GM10266 (cell line): ENCODE measurements at regions not wholly inside any gene's neighbourhood (a gene's known extent, or its start where the extent isn't known, plus 50 kb on each side); places are given as distances from the start of the nearest gene placed in this dataset.

Experiments
- DNase-seq: peaks from one replicate; pipeline ENCODE4 v3.0.0; 2012; ENCODE audit errors: extremely low spot score
- CTCF ChIP-seq: IDR thresholded peaks from 2 replicates; pipeline ENCODE4 v1.5.1; 2012; ENCODE audit warnings: mild to moderate bottlenecking, low read depth; ENCODE audit not compliant: control insufficient read depth, insufficient read depth; ENCODE audit errors: missing control alignments

- DNase-seq: no peak
Measured at GRCh38 chr18:76747676-76748075, 74.7 kb upstream of the ZNF236 start.

GRCh38 chr18:76741346-76741745, 81.0 kb upstream of the ZNF236 start:
- DNase-seq: no peak
- no peak for TF ChIP-seq CTCF

More at GRCh38 chr18:76747676-76748075, 74.7 kb upstream of the ZNF236 start:
- TF ChIP-seq CTCF: no peak

GRCh38 chr18:76736309-76736708, 86.0 kb upstream of the ZNF236 start:
- TF ChIP-seq CTCF: no peak
- no peak for DNase-seq

GRCh38 chr18:76730901-76731300, 91.5 kb upstream of the ZNF236 start:
- no peak for DNase-seq
- TF ChIP-seq CTCF: no peak

GRCh38 chr18:76727589-76727988, 94.8 kb upstream of the ZNF236 start:
- no peak for TF ChIP-seq CTCF
- DNase-seq: no peak

- DNase-seq: no peak
- TF ChIP-seq CTCF: no peak
Measured at GRCh38 chr18:76725445-76725844, 96.9 kb upstream of the ZNF236 start.

GRCh38 chr18:76722224-76723061, 99.9 kb upstream of the ZNF236 start:
- DNase-seq: no peak
- no peak for TF ChIP-seq CTCF
